HEK293 (cell line): ENCODE measurements at regions not wholly inside any gene's neighbourhood (a gene's known extent, or its start where the extent isn't known, plus 50 kb on each side); places are given as distances from the start of the nearest gene placed in this dataset.

Experiments used
- TF ChIP-seq, protein P1 (sequence below): fragments of 450-650 bp; formaldehyde crosslinking; IDR thresholded peaks from 2 replicates; pipeline ENCODE4 v1.5.1; 2016; ENCODE audit warnings: missing biosample characterization, missing genetic modification characterization
- TF ChIP-seq, protein P2 (sequence below): fragments of 450-650 bp; formaldehyde crosslinking; IDR thresholded peaks from 2 replicates; pipeline ENCODE4 v1.5.1; 2016; ENCODE audit warnings: missing biosample characterization, missing genetic modification characterization
- TF ChIP-seq, protein P3 (sequence below): fragments of 450-650 bp; formaldehyde crosslinking; IDR thresholded peaks from 2 replicates; pipeline ENCODE4 v1.5.1; 2016; ENCODE audit warnings: missing biosample characterization, missing genetic modification characterization

DNA sequence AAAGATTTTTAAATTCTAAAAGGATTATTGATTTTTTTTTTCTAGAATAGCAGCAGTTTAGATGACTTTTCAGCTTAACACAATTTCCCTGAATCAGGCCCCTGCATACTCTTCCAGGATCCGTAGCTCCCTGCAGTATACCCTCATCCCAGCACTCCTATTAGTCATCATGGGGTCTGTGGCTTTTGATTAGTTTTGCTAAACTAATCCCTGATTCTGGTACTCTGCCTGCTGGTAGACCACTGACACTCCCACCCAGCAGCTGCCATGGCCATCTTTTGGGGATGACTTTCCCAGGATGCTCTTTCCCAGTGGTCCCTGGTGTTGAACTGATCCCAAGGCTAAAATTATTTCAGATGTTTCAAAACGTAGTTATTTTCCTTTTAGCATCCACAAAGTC is 802.0 kb downstream of the RAPGEF2 start:
- TF ChIP-seq, protein P1, sequence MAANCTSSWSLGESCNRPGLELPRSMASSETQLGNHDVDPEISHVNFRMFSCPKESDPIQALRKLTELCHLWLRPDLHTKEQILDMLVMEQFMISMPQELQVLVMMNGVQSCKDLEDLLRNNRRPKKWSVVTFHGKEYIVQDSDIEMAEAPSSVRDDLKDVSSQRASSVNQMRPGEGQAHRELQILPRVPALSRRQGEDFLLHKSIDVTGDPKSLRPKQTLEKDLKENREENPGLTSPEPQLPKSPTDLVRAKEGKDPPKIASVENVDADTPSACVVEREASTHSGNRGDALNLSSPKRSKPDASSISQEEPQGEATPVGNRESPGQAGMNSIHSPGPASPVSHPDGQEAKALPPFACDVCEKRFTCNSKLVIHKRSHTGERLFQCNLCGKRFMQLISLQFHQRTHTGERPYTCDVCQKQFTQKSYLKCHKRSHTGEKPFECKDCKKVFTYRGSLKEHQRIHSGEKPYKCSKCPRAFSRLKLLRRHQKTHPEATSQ = no peak
- TF ChIP-seq, protein P2, sequence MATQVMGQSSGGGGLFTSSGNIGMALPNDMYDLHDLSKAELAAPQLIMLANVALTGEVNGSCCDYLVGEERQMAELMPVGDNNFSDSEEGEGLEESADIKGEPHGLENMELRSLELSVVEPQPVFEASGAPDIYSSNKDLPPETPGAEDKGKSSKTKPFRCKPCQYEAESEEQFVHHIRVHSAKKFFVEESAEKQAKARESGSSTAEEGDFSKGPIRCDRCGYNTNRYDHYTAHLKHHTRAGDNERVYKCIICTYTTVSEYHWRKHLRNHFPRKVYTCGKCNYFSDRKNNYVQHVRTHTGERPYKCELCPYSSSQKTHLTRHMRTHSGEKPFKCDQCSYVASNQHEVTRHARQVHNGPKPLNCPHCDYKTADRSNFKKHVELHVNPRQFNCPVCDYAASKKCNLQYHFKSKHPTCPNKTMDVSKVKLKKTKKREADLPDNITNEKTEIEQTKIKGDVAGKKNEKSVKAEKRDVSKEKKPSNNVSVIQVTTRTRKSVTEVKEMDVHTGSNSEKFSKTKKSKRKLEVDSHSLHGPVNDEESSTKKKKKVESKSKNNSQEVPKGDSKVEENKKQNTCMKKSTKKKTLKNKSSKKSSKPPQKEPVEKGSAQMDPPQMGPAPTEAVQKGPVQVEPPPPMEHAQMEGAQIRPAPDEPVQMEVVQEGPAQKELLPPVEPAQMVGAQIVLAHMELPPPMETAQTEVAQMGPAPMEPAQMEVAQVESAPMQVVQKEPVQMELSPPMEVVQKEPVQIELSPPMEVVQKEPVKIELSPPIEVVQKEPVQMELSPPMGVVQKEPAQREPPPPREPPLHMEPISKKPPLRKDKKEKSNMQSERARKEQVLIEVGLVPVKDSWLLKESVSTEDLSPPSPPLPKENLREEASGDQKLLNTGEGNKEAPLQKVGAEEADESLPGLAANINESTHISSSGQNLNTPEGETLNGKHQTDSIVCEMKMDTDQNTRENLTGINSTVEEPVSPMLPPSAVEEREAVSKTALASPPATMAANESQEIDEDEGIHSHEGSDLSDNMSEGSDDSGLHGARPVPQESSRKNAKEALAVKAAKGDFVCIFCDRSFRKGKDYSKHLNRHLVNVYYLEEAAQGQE (tag by site-specific recombination) = no peak
- TF ChIP-seq, protein P3, sequence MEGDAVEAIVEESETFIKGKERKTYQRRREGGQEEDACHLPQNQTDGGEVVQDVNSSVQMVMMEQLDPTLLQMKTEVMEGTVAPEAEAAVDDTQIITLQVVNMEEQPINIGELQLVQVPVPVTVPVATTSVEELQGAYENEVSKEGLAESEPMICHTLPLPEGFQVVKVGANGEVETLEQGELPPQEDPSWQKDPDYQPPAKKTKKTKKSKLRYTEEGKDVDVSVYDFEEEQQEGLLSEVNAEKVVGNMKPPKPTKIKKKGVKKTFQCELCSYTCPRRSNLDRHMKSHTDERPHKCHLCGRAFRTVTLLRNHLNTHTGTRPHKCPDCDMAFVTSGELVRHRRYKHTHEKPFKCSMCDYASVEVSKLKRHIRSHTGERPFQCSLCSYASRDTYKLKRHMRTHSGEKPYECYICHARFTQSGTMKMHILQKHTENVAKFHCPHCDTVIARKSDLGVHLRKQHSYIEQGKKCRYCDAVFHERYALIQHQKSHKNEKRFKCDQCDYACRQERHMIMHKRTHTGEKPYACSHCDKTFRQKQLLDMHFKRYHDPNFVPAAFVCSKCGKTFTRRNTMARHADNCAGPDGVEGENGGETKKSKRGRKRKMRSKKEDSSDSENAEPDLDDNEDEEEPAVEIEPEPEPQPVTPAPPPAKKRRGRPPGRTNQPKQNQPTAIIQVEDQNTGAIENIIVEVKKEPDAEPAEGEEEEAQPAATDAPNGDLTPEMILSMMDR (tag by site-specific recombination) = no peak
